ENCODE measurements at regions not wholly inside any gene's neighbourhood (a gene's known extent, or its start where the extent isn't known, plus 50 kb on each side); places are given as distances from the start of the nearest gene placed in this dataset.

- BruUV-seq (replicated peaks) = no TSS peak
- no peak overlapping the region for H3K27ac ChIP-seq (ENCODE audit: insufficient read depth, low read depth, low read length)
- intact Hi-C loops (cut with micrococcal nuclease) = no loop called here
- no peak overlapping the region for H3K4me3 ChIP-seq (replicated peaks in 1 of 3; ENCODE audit: insufficient read depth in 1 of 3, low read depth in 1 of 3, low read length in 3 of 3)
- H3K4me1 ChIP-seq (ENCODE audit: control insufficient read depth, extremely low read depth, insufficient read depth, low read length) = no peaks in the 10 kb centered on the region
- no peaks in the 10 kb centered on the region for H3K27me3 ChIP-seq (ENCODE audit: control insufficient read depth in 2 of 2, insufficient read depth in 2 of 2, low read length in 2 of 2)
- no peak overlapping the region for H3K4me2 ChIP-seq (ENCODE audit: insufficient read depth, low read length)
- peaks cover 4% of the 10 kb centered on the region for H3K9me3 ChIP-seq (replicated peaks; ENCODE audit: control insufficient read depth, insufficient read depth, low read length)
- H3K36me3 ChIP-seq (ENCODE audit: control insufficient read depth in 2 of 2, extremely low read depth in 1 of 2, insufficient read depth in 2 of 2, low read length in 2 of 2) = no peaks in the 10 kb centered on the region
- FAIRE-seq = peak; percentile 40
- H4K20me1 ChIP-seq (replicated peaks; ENCODE audit: control insufficient read depth, extremely low read depth, insufficient read depth, low read length) = no peaks in the 10 kb centered on the region
- no peak for DNase-seq (ENCODE audit: low read depth, low spot score)
- ChIA-PET CTCF (no interaction called here), POLR2A (no interaction called here)
- H3K9ac ChIP-seq (replicated peaks; ENCODE audit: extremely low read depth, insufficient read depth, low read length) = no peak overlapping the region
- no peaks in the 10 kb centered on the region for H3K9me1 ChIP-seq (replicated peaks; ENCODE audit: control insufficient read depth, extremely low read depth, insufficient read depth, low read length)
- no peak overlapping the region for H2AFZ ChIP-seq (ENCODE audit: low read depth, low read length)
- dilution Hi-C loops (cut with MboI; ENCODE audit: extremely low pct_ligation_motif_present, low sequenced_read_pairs) = no loop called here
- no peak for TF ChIP-seq CTCF (IDR thresholded peaks at IDR 0.05; ENCODE audit: extremely low read depth in 1 of 2, insufficient read depth in 1 of 2, low read depth in 1 of 2, low read length in 2 of 2)
- no peak for TF ChIP-seq JUN (IDR thresholded peaks at IDR 0.05; ENCODE audit: borderline replicate concordance, insufficient read depth, insufficient read length, low read depth)
- TF ChIP-seq EZH2 (IDR thresholded peaks at IDR 0.05; ENCODE audit: borderline replicate concordance, low read depth, low read length, severe bottlenecking) = no peak
- no peak for TF ChIP-seq POLR2AphosphoS5 (IDR thresholded peaks at IDR 0.05; ENCODE audit: insufficient read depth, low read depth, low read length)
- TF ChIP-seq, protein P1, sequence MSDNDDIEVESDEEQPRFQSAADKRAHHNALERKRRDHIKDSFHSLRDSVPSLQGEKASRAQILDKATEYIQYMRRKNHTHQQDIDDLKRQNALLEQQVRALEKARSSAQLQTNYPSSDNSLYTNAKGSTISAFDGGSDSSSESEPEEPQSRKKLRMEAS (IDR thresholded peaks at IDR 0.05; ENCODE audit: insufficient read depth, insufficient read length) = no peak
- TF ChIP-seq MYC (IDR thresholded peaks at IDR 0.05; ENCODE audit: low read depth, low read length) = no peak
- TF ChIP-seq GATA2 (IDR thresholded peaks at IDR 0.05; ENCODE audit: insufficient read depth, insufficient read length, low read depth, low read length) = no peak
- TF ChIP-seq FOS (IDR thresholded peaks at IDR 0.05; ENCODE audit: borderline replicate concordance, insufficient read depth, low read length) = no peak
- no peak for TF ChIP-seq POLR2A (IDR thresholded peaks at IDR 0.05; ENCODE audit: low read depth, low read length)
- no peaks in the 10 kb centered on the region for H3K79me2 ChIP-seq (ENCODE audit: control insufficient read depth, insufficient read depth, low read length)
Observed at GRCh38 chr4:89446193-89446592, 138.6 kb upstream of the GPRIN3 start.
